IPS-NIHi7 (cell line): ENCODE measurements at regions not wholly inside any gene's neighbourhood (a gene's known extent, or its start where the extent isn't known, plus 50 kb on each side); places are given as distances from the start of the nearest gene placed in this dataset.

Experiments
- DNase-seq: peaks from one replicate; pipeline ENCODE4 v3.0.0; 2012; ENCODE audit warnings: mixed read lengths; ENCODE audit errors: extremely low spot score

DNA sequence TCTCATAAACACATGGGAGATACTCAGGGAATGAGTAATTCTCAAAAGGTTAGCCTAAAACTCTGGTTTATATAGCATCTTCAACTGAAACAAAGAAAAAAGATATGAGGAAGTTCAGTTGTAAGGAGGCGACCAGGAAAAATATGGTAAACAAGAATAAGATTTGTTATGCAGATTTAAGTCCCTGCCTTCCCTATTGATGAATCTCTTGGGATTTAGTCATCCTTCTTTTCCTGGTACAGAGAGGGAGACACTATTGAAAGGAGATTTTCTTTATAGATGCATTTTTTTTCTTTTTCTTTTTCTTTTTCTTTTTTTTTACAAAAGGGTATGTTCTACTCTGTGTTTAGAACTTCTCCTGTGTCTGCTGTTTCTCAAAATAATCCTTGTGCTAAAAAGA lies 557.5 kb downstream of the DNAJB9 start:
- no peak for DNase-seq

DNA sequence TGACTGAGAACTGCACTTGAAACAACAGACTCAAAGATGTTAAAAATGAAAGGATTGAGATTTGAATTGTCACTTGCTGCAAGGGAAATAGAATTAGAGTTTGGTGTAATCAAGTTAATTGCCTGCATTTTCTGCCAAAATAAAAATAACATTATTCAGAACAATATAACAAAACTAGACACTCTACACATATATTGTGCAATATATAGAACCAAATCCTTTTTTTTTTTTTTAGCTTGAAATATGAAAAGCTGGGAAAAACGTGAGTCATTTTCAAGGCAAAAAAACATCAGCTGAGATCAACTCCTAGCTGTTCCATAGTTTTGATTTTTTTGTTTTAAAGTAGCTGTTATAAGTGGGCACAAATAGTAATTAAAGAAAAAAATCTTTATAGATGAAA lies 561.5 kb downstream of the DNAJB9 start:
- DNase-seq, result no peak

DNA sequence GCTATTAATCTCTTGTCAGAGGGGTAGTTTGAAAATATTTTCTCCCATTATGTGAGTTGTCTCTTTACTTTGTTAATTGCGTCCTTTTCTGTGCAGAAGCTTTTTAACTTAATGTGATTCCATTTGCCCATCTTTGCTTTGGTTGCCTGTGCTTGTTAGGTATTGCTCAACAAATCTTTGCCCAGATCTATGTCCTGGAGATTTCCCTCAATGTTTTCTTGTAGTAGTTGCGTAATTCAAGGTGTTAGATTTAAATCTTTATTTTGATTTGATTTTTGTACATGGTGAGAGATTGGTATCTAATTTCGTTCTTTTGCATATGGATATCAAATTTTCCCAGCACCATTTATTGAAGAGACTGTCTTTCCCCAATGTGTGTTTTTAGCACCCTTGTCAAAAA lies 567.2 kb downstream of the DNAJB9 start:
- DNase-seq, result no peak

DNA sequence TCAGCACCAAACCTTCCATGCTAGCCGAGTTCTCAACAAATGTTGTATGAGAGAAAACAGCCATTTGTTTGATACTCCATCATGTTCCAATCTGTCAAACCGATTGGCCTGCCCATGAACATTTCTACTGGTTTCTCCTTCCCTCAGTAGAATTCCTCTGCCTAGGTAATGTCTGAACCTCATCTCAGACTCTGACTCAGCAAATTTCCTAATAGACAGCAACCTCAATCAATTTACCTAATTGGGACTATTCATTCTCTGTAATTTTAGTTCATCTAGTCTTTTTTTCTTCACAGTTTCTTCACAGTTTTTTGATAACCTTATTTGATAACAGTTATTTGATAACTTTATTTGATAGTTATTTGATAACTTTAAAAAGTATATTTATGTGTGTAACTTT lies 585.1 kb downstream of the DNAJB9 start:
- no peak for DNase-seq

DNA sequence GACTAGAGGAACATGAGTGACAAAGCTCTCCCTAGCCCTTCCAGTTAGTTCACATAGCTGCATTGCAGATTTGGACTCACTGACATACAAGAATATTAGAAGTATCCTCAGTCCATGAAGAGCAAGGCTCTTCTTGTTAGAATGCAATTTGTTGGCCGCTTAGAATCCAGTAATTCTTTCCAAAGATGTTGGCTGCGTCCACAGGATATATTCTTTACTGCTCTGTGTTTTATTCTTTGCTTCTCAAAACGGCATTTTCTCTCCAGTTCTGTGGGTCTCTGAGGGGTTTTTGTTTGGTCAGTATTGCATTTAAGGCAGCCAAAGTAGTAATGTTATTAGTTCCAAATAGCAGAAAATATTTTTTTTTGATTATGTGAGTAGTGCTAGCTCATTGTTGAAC lies 588.6 kb downstream of the DNAJB9 start:
- no peak for DNase-seq

DNA sequence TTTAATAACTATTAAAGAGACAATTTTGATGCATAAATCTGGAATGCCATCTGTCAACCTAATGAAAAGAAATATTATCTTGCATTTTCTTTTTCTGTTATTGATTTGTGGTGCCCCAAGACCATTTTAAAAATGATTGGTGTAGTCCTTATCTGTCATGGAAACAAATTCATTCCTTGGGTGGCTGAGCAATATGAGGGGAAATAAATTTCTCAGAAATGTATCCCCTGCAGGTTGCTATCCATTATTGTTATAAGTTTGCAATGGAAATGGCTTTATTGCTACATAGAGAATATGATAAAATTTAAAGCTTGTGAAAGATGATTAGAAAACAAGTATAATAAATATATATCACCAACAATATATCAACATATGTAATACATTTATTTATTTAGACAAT lies 607.0 kb downstream of the DNAJB9 start:
- DNase-seq, result no peak

DNA sequence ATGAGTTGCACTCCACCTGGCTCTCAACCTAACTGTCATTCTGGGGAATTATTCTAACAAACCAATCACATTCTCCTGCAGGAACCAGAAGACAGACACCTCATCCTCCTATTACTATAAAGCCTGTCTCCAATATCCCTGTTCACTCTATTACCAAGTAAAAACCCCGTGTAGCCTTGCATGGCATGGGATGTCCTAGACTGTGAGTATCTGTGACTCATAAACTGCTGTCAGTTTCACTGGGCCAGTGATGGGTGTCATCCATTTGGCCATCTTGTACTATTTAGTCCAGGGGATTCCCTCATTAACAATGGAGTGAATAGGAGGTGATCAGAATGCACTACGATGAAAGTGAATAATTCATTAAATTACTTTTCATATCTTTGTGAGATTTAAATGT lies 608.7 kb downstream of the DNAJB9 start:
- no peak for DNase-seq

DNA sequence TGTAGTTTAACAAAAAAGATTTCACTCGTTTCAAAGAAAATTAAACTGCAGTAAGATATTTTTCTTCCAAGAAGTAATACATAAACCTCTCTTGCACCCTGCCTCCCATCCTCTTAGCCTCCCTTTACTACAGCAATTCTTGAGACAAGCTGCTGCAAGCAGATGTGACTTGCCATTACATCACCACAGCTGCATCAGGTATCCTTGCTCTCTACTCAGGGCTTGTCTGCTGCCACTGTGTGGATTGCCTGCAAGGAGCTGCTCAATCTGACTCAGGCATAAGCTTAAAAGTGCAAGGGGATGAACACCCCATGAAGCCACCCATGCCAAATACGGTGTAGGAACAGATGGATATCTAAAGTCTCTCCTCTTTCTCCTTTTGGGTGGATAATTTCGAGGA lies 609.9 kb downstream of the DNAJB9 start:
- DNase-seq, result peak; percentile 10

DNA sequence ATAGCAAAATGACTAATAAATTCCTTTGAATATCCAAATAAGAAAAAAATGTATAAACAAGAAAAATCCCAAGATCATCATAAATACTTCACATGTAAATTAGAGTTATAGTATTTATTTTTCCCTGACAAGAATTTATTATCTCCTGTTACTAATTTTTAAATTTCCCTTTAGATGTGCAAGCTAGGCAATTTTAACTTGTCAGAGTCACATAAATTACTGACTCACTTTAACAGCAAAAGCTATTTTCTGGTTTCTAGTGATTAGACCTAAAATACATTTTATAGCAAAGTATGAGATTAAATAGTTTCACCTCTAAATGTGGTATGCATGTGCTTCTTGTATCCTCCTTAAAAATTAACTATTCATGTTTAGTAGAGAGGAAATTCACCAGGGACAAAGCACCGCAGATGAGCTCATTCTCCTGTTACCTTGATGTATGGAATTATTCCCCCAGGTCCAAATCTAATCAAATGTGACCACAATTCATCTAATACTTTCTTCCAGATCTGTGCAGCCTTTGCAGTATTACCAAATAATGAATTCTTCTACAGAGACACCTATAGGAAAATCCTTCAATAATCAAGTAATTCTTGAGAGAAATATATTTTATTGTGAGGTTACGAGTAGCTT lies 621.2 kb downstream of the DNAJB9 start:
- DNase-seq, result no peak

DNA sequence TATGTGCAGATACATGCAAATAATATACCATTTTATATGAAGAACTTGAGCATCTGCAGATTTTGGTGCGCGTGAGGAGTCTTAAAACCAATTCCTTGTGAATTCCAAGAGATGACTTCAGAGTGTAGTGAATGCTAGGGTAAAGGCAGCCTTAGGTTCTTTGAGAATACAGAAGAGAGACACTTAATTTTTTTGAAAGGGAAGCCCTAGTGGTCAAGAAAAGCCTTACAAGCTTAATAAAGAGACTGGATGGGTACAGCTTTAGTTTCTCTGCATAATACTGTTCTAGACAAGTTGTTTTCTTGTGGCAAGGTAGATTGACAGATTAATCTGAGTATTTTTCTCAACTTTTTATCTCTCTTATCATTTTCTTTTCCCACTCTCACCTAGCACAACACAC lies 636.5 kb downstream of the DNAJB9 start:
- no peak for DNase-seq

DNA sequence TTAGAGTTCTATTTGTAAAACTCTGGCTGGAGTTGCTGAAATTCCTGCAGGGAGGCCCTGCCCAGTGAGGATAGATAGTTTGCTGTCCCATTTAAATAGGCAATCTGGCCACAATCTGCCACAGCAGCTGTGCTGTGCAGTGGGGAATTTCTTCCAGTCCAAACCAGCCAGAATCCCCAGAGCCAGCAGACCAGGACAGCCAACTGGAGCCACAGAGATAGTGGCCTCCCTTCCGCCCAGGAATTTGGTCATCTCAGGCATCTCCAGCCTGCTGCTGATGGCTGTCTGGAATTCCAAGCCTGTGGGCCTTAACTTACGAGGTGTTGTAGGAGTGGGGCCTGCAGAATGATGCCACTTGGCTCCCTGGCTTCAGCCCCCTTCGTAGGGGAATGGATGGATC lies 643.4 kb downstream of the DNAJB9 start:
- DNase-seq, result no peak

DNA sequence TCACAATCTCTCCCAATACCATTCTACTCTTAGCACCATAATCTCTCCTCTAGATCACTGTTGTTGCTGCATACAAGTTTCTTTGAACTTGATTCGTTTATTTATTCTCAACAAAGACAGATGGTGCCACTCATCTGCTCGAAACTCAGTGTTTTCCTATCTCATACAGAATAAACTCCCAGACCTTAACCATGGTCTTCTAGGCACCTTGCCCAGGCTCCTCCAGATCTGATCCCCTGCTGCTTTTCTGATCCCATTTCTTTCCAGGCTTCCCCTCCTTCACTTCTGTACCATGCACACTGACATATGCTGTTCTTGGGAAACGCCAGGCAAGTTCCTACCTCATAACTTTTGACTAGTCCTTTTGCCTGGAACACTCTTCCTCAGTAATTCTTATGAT lies 645.7 kb downstream of the DNAJB9 start:
- no peak for DNase-seq

DNA sequence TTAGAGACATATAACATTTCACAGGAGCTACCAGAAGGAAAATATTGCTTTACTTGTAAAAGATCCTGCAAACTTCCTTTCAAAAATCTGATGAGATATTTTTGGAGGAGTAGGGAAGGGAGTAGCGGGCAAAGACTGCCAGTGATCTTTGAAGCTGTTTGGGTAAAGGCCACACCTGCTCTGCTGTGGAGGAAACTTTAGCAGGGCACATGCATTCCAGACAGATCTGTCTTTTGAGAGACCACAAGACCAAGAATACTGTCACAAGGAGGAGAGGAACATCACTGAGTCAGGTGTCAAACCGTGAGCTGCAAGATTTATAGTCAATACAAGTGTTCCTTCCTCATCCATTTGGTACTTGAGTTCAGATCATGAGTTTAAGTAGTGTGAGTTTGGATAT lies 654.4 kb downstream of the DNAJB9 start:
- no peak for DNase-seq

DNA sequence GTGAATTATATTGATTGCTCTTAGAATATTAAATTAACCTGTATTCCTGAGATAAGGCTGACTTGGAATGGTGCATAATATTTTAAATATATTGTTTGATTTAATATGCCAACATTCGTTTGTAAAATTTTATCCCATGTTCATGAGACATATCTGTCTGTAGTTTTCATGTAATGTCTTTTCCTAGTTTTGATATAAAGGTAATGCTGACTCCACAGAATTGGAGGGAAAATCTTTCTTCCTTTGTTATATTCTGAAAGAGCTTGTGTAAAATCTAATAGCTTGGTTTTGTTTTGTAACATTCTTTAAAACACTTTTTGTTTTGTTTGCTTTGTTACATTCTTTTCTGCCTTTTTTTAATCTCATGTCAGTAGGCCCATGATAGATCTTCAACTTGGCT lies 657.0 kb downstream of the DNAJB9 start:
- no peak for DNase-seq

DNA sequence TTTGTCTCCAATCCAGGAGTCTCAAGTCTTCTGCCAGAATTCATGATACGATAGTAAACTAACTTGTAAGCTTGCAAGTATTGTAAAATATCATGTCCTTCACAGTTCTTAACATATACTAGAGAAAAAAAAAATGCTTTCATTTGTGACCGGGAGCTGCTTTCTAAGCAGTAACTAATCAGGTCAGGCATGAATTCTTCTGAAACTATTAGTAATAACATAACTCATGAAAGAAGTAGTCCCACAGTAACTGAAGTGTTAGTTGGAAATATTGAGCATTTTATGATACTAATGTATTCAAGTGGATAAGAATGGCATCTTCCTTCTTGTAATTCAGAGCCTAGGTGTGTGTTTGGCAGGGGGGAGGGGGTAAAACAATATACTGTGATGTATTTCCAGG lies 665.6 kb downstream of the DNAJB9 start:
- no peak for DNase-seq

DNA sequence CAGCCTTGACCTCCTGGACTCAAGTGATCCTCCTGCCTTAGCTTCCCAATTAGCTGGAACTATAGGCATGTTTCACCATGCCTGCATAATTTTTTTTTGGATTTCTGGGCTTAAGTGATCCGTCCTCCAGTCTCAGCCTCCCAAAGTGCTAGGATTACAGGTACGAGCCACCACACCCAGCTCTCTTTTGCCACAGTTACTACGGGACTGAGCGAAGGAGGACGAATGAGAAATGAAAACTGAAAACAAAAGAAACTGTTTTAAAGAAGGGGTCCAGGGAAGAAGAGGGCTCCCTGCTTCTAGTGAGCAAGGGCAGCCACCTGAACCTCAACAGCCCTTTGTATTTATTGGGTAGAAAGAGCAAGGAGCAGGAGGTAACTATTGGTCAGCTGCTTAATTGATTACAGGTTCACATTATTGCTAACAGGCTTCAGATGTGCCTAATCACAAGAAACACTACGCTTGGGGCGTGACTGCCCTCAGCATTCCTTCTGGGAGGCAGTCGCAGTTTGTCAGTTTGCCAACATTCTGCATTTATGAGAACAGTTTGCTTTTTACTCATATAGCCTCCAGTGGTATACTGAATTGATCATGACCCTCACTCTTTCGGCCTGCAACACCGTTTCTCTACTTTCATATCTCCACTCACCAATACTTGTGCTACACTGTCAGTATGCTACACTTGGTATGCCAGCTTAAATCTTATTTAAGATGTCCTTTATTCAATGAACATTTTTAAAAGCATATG lies 676.8 kb downstream of the DNAJB9 start:
- DNase-seq, result no peak

DNA sequence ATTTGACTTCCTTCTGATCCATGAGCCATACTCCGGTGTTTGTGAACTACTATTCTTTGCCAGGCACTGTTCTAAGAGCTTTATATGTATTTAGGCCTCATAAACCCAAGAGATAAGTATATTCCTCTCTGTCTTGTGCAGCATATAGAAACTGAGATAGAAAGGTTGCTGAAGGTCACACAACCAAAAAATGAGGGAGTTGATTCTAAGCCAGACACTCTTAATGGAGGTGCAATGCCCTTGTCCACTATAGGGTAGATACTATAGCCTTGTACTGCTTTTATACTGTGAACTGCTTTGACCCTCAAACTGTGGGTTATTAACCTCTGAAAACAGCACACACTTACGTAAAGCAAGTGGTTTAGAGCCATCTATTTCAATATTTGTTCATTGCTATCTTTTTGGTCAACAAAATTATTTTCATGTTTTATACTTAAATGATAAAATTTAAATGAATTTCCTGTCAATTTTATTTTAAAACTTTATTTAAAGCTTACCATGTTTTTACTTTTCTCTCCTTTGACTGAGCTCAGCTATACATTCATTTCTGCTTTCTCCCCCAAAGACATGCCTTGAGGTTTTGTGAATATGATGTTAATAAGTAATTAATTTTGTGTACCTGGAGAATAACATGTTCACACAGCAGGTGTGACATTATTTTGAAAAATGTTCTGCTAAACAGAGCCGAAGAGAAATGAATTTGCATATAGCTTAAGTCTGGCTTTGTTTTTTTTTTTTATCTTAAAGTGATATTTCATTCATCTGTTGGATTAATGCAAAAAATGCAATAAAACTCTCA lies 687.3 kb downstream of the DNAJB9 start:
- no peak for DNase-seq

DNA sequence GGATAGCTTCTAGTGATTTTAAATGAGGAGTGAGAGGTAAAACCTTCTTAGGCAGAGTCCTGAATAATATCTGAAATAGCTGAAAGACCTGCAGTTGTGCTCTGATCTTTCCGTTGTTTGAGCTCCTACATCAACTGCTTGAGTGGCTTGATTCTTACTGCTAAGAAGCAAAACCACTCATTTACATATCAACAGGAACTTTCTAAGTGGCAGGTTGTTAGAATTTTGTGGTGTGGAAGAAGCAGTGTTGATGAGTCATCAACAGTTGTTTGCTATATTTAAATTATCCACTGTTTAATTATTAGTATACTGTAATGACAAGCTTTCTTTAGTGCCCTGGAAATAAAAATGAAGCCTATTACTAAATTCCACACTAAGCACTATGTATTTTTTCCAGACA lies 689.5 kb downstream of the DNAJB9 start:
- DNase-seq, result peak; percentile 12

DNA sequence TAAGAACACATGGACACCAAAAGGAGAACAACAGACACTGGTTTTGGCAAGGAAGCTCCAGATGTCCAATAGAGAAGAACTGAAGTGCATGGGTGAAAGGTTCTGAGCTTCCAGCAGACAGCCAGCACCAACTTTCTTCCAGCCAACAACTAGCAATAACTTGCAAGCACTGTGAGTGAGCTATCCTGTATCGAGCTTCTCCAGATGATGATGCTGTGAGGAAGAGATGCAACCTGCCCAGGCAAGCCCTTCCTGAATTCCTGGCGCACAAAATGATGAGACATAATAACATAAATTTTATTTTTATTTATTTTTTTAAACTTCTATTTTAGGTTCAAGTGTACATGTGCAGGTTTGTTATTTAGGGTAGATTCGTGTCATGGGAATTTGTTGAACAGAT lies 692.1 kb downstream of the DNAJB9 start:
- DNase-seq, result no peak

DNA sequence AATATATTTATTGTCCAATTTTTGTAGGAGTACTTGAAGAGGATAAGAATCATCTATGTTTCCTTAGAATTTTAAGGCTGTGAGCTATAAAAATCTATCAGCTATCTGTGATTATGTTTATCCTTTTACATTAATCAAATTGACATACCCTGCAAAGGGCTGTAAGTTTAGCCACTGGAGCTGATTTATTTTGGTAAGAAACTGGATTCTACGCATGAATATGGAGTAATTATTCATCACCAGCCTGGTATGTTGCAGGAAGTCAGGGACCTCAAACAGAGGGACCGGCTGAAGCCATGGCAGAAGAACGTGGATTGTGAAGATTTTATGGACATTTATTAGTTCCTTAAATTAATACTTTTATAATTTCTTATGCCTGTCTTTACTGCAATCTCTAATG lies 696.9 kb downstream of the DNAJB9 start:
- DNase-seq, result no peak

DNA sequence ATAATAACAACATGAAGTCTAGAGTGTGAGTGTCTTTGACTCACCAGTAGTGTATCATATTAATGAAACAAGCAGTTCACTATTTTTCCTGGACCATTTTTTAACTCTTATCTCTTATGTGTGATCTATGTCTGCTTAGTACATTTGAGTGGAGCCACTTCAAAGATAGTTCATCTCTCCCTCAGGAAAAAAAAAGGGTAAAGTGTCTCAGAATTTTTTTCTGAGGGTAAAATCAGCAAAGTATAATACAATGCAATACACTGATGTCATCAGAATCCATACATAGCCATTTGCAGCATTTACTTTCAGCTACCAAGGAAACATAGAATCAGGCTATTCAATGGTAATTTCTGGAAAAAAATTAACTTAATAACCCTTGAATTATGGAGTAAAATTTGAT lies 706.7 kb downstream of the DNAJB9 start:
- DNase-seq, result no peak

DNA sequence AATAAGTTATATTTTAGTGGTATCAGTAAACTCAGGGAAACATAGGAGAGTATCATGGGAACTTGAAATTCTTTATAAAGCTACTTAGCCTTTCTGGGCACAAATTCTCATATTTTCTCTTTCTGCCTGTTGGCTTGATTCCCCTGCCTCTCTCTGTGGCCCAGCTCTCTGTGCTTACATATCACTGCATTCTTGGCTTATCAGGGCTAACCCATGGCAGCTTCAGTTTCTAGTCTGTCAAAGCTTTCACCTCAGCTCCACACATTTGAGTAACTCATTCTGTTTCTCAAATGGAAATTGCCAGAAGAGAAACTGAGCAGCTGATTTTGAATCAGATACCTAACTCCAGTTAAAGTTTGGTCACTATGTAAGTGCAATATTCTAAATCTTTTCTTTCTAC lies 713.1 kb downstream of the DNAJB9 start:
- DNase-seq, result peak; percentile 8

DNA sequence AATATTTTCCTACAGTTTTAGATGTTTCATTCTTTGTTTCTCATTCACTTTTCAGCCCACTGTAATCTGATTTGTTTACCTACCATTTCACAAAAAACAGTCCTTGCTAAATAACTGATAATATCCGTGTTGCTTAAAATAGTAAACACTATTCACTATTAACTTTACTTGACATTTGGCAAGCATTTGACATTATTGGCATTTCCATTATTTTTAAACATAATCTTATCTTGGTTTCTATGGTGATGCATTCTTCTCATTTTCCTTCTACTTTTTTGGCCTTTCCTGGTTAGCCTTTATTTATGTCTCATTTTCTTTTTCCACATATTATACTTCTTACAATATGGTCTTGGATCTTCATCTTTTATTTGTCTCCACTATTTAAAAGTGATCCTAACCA lies 715.3 kb downstream of the DNAJB9 start:
- no peak for DNase-seq
